ENCODE measurements at regions not wholly inside any gene's neighbourhood (a gene's known extent, or its start where the extent isn't known, plus 50 kb on each side); places are given as distances from the start of the nearest gene placed in this dataset.
"Not testable (repeated sequence)": the region's sequence is repeated elsewhere in the genome, so short reads cannot be mapped to it uniquely, and the experiment has no call there.

DNA sequence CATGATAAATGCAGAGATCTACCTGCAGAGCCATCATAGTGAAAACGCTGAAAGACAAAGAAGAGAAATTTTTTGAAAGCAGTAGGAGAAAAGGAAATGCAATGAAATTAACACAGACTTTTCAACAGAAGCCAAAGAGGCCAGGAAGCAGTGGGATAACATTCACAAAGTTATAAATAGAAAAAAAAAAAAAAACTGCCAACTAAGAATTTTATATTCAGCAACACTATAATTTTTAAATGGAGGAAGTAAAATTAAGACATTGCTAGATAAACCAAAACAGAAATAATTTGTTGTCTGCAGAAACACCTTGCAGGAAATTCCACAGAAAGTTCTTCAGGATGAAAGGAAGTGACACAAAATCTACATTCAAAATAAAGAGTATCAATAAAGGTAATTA lies 591.5 kb upstream of the ID4 start:
- Histone ChIP-seq H4K20me1 (replicated peaks; ENCODE audit: control insufficient read depth, insufficient read depth, low read length) (no peaks in the 10 kb centered on the region), H3K9me1 (ENCODE audit: control insufficient read depth, insufficient read depth, low read length) (no peaks in the 10 kb centered on the region), H3K4me1 (replicated peaks in 1 of 2; ENCODE audit: control insufficient read depth in 2 of 2, insufficient read depth in 2 of 2, low read length in 2 of 2) (no peaks in the 10 kb centered on the region), H3K4me2 (ENCODE audit: insufficient read depth, low read length) (no peak overlapping the region), H2AFZ (ENCODE audit: low read depth, low read length) (no peak overlapping the region), H3K27me3 (ENCODE audit: control insufficient read depth in 2 of 2, insufficient read depth in 2 of 2, low read length in 2 of 2) (no peaks in the 10 kb centered on the region), H3K9me3 (replicated peaks; ENCODE audit: control insufficient read depth, insufficient read depth, low read depth, low read length) (no peaks in the 10 kb centered on the region), H3K27ac (ENCODE audit: extremely low read depth, low read depth, low read length) (no peak overlapping the region), H3K36me3 (ENCODE audit: control insufficient read depth, insufficient read depth, low read length) (no peaks in the 10 kb centered on the region), H3K4me3 (no peak overlapping the region), H3K9ac (ENCODE audit: insufficient read depth in 1 of 2, low read depth in 2 of 2, low read length in 2 of 2) (no peak overlapping the region), H3K79me2 (ENCODE audit: control insufficient read depth, insufficient read depth, low read length) (no peaks in the 10 kb centered on the region)
- intact Hi-C loops (cut with micrococcal nuclease), result no loop called here
- no peak for DNase-seq (ENCODE audit: extremely low read depth in 1 of 4, low spot score in 3 of 4)
- POLR2A ChIA-PET, result no interaction called here
- CTCF ChIA-PET (ENCODE audit: low intra/inter-chr PET ratio), result no interaction called here
- no peak for ATAC-seq
- in situ Hi-C loops (cut with MboI), result no loop called here
- WGBS (ENCODE audit: insufficient coverage, low coverage, missing lambda C conversion rate), result 5% methylated on average over 1 of the region's 1 CpG
- TF ChIP-seq CREBBP (IDR thresholded peaks at IDR 0.05; ENCODE audit: low read depth, low read length) (no peak), ZNF57 (CRISPR knock-in tag; IDR thresholded peaks at IDR 0.05) (no peak), HDAC1 (IDR thresholded peaks at IDR 0.05) (no peak), PPARD (CRISPR knock-in tag; IDR thresholded peaks at IDR 0.05) (no peak), ZNF224 (CRISPR knock-in tag; IDR thresholded peaks at IDR 0.05) (no peak)
- FAIRE-seq, result no peak
- no TSS peak for BruUV-seq (replicated peaks)

DNA sequence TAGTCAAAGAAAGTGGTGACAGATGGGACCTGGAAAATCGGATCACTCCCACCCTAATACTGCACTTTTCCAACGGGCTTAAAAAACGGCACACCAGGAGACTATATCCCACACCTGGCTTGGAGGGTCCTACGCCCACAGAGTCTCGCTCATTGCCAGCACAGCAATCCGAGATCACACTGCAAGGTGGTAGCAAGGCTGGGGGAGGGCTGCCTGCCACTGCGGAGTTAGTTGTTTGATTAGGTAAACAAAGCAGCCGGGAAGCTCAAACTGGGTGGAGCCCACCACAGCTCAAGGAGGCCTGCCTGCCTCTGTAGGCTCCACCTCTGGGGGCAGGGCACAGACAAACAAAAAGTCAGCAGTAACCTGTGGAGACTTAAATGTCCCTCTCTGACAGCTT lies 590.0 kb upstream of the ID4 start:
- H3K9ac ChIP-seq (ENCODE audit: insufficient read depth in 1 of 2, low read depth in 2 of 2, low read length in 2 of 2); H3K36me3 ChIP-seq (ENCODE audit: control insufficient read depth, insufficient read depth, low read length); H4K20me1 ChIP-seq (replicated peaks; ENCODE audit: control insufficient read depth, insufficient read depth, low read length); H3K27me3 ChIP-seq (ENCODE audit: control insufficient read depth in 2 of 2, insufficient read depth in 2 of 2, low read length in 2 of 2); H3K4me3 ChIP-seq; in situ Hi-C loops (cut with MboI); H3K27ac ChIP-seq (ENCODE audit: extremely low read depth, low read depth, low read length); H3K9me1 ChIP-seq (ENCODE audit: control insufficient read depth, insufficient read depth, low read length); H3K4me1 ChIP-seq (replicated peaks in 1 of 2; ENCODE audit: control insufficient read depth in 2 of 2, insufficient read depth in 2 of 2, low read length in 2 of 2); ATAC-seq; POLR2A ChIA-PET; CTCF ChIA-PET (ENCODE audit: low intra/inter-chr PET ratio); BruUV-seq (replicated peaks); H3K9me3 ChIP-seq (replicated peaks; ENCODE audit: control insufficient read depth, insufficient read depth, low read depth, low read length); H3K79me2 ChIP-seq (ENCODE audit: control insufficient read depth, insufficient read depth, low read length); H3K4me2 ChIP-seq (ENCODE audit: insufficient read depth, low read length); H2AFZ ChIP-seq (ENCODE audit: low read depth, low read length); DNase-seq (ENCODE audit: extremely low read depth in 1 of 4, low spot score in 3 of 4); intact Hi-C loops (cut with micrococcal nuclease); FAIRE-seq: not testable (repeated sequence)
- 2% methylated on average over 8 of the region's 8 CpGs for WGBS (ENCODE audit: insufficient coverage, low coverage, missing lambda C conversion rate)

DNA sequence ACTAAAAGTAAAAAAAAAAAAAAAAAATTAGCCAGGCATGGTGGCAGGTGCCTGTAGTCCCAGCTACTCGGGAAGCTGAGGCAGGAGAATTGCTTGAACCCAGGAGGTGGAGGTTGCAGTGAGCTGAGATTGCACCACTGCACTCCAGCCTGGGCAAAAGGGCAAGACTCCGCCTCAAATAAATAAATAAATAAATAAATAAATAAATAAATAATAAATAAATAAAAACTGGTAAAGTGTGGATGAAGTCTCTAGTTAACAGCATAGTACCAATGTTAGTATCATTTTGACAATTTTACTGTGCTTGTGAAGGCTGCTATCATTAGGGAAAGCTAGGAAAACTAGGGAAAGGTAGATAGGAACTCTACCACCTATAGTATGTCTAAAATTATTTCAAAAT lies 581.0 kb upstream of the ID4 start:
- DNase-seq (ENCODE audit: extremely low read depth in 1 of 4, low spot score in 3 of 4); H3K9me3 ChIP-seq (replicated peaks; ENCODE audit: control insufficient read depth, insufficient read depth, low read depth, low read length); H3K4me3 ChIP-seq; H3K9me1 ChIP-seq (ENCODE audit: control insufficient read depth, insufficient read depth, low read length); H3K27ac ChIP-seq (ENCODE audit: extremely low read depth, low read depth, low read length); CTCF ChIA-PET (ENCODE audit: low intra/inter-chr PET ratio); H3K9ac ChIP-seq (ENCODE audit: insufficient read depth in 1 of 2, low read depth in 2 of 2, low read length in 2 of 2); H3K27me3 ChIP-seq (ENCODE audit: control insufficient read depth in 2 of 2, insufficient read depth in 2 of 2, low read length in 2 of 2); BruUV-seq (replicated peaks); intact Hi-C loops (cut with micrococcal nuclease); H4K20me1 ChIP-seq (replicated peaks; ENCODE audit: control insufficient read depth, insufficient read depth, low read length); ATAC-seq; POLR2A ChIA-PET; in situ Hi-C loops (cut with MboI); H3K4me1 ChIP-seq (replicated peaks in 1 of 2; ENCODE audit: control insufficient read depth in 2 of 2, insufficient read depth in 2 of 2, low read length in 2 of 2); H3K36me3 ChIP-seq (ENCODE audit: control insufficient read depth, insufficient read depth, low read length); H3K4me2 ChIP-seq (ENCODE audit: insufficient read depth, low read length); FAIRE-seq; H3K79me2 ChIP-seq (ENCODE audit: control insufficient read depth, insufficient read depth, low read length); H2AFZ ChIP-seq (ENCODE audit: low read depth, low read length): not testable (repeated sequence)
- WGBS (ENCODE audit: insufficient coverage, low coverage, missing lambda C conversion rate), result 0% methylated on average over 1 of the region's 2 CpGs
